DND-41 (cell line): ENCODE measurements at regions not wholly inside any gene's neighbourhood (a gene's known extent, or its start where the extent isn't known, plus 50 kb on each side); places are given as distances from the start of the nearest gene placed in this dataset.

Source experiments
- EZH2 ChIP-seq: IDR thresholded peaks from 3 replicates; pipeline ENCODE4 v1.6.1; 2012; ENCODE audit warnings: borderline replicate concordance, low read depth, mild to moderate bottlenecking, moderate library complexity, low read length, inconsistent platforms; ENCODE audit not compliant: severe bottlenecking
- TF ChIP-seq, protein P1 (sequence below): IDR thresholded peaks from 2 replicates; pipeline ENCODE4 v1.5.1; 2012; ENCODE audit warnings: borderline replicate concordance, low read length, moderate library complexity, mild to moderate bottlenecking; ENCODE audit not compliant: poor library complexity, severe bottlenecking; ENCODE audit errors: extremely low read depth

GRCh38 chr18:57975805-57976204 is 68.2 kb upstream of the NEDD4L start:
- no peak for TF ChIP-seq EZH2
- TF ChIP-seq, protein P1, sequence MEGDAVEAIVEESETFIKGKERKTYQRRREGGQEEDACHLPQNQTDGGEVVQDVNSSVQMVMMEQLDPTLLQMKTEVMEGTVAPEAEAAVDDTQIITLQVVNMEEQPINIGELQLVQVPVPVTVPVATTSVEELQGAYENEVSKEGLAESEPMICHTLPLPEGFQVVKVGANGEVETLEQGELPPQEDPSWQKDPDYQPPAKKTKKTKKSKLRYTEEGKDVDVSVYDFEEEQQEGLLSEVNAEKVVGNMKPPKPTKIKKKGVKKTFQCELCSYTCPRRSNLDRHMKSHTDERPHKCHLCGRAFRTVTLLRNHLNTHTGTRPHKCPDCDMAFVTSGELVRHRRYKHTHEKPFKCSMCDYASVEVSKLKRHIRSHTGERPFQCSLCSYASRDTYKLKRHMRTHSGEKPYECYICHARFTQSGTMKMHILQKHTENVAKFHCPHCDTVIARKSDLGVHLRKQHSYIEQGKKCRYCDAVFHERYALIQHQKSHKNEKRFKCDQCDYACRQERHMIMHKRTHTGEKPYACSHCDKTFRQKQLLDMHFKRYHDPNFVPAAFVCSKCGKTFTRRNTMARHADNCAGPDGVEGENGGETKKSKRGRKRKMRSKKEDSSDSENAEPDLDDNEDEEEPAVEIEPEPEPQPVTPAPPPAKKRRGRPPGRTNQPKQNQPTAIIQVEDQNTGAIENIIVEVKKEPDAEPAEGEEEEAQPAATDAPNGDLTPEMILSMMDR, result no peak
